GM12878 (cell line): ENCODE measurements at regions not wholly inside any gene's neighbourhood (a gene's known extent, or its start where the extent isn't known, plus 50 kb on each side); places are given as distances from the start of the nearest gene placed in this dataset.

Source experiments
- CHD1 ChIP-seq: IDR thresholded peaks from 2 replicates; pipeline ENCODE4 v1.6.1; 2012; ENCODE audit warnings: low read depth, low read length, improper control_type of control experiment
- EP300 ChIP-seq, 2 experiments: fragments of 150-350 bp in 1 of 2; IDR thresholded peaks; 2 replicates each; pipeline ENCODE4 v1.6.1; 2011 to 2012; ENCODE audit warnings: low read depth in 2 of 2, low read length in 2 of 2, borderline replicate concordance in 1 of 2, improper control_type of control experiment in 1 of 2, inconsistent platforms in 1 of 2; ENCODE audit not compliant: control insufficient read depth in 1 of 2
- ETV6 ChIP-seq, 2 experiments: fragments of 450-650 bp in 1 of 2; IDR thresholded peaks in 1 of 2; conservative IDR thresholded peaks in 1 of 2; 2 replicates each; pipeline ENCODE4 v1.6.1; 2014; ENCODE audit warnings: antibody characterized with exemption in 1 of 2, borderline replicate concordance in 1 of 2, low read depth in 1 of 2, mild to moderate bottlenecking in 1 of 2, moderate library complexity in 1 of 2
- MYC ChIP-seq: IDR thresholded peaks from 2 replicates; pipeline ENCODE4 v1.6.1; 2011; ENCODE audit warnings: mild to moderate bottlenecking, low read length, moderate library complexity, inconsistent platforms; ENCODE audit not compliant: insufficient read depth, insufficient replicate concordance, insufficient read length, severe bottlenecking
- RELA ChIP-seq: fragments of 450-650 bp; IDR thresholded peaks from 2 replicates; pipeline ENCODE4 v1.8.0; 2014; ENCODE audit warnings: borderline replicate concordance; ENCODE audit not compliant: partially characterized antibody
- REST ChIP-seq: IDR thresholded peaks from 2 replicates; pipeline ENCODE4 v1.6.1; 2012; ENCODE audit warnings: mild to moderate bottlenecking, low read depth, low read length
- TCF3 ChIP-seq: IDR thresholded peaks from 2 replicates; pipeline ENCODE4 v1.6.1; 2012; ENCODE audit warnings: low read depth, mild to moderate bottlenecking, low read length, borderline replicate concordance; ENCODE audit not compliant: insufficient read depth
- ZBTB33 ChIP-seq: fragments of 450-650 bp; IDR thresholded peaks from 2 replicates; pipeline ENCODE4 v1.6.1; 2017; ENCODE audit warnings: mild to moderate bottlenecking

GRCh38 chr12:60191676-60192359, 596.0 kb downstream of the SLC16A7 start (continued):
- TF ChIP-seq REST (no peak), TCF3 (no peak), CHD1 (no peak), EP300 (IDR thresholded peaks at IDR 0.05; ENCODE audit: borderline replicate concordance in 1 of 2, control insufficient read depth in 1 of 2, low read depth in 2 of 2, low read length in 2 of 2) (no peak), ZBTB33 (no peak), RELA (no peak), ETV6 (conservative IDR thresholded peaks at IDR 0.05 in 1 of 2, IDR thresholded peaks at IDR 0.05 in 1 of 2; ENCODE audit: borderline replicate concordance in 1 of 2, low read depth in 1 of 2) (no peak), MYC (no peak)
- TF ChIP-seq, all 136 proteins: peak for 0
